Chondrocyte (in vitro differentiated cells): ENCODE measurements at regions not wholly inside any gene's neighbourhood (a gene's known extent, or its start where the extent isn't known, plus 50 kb on each side); places are given as distances from the start of the nearest gene placed in this dataset.

Experiments
- DNase-seq: peaks from one replicate; pipeline ENCODE4 v3.0.0; 2021; ENCODE audit warnings: mixed read lengths, low spot score
- H3K27ac Mint-ChIP-seq: one replicate; pipeline ENCODE4 v1.8.0; 2021; ENCODE audit warnings: mild to moderate bottlenecking, moderate library complexity, mixed read lengths; ENCODE audit not compliant: unreplicated experiment
- H3K27me3 Mint-ChIP-seq: 2 replicates; pipeline ENCODE4 v1.8.0; 2021; ENCODE audit warnings: low read depth, mixed read lengths
- H3K36me3 Mint-ChIP-seq: 2 replicates; pipeline ENCODE4 v1.8.0; 2021; ENCODE audit warnings: low read depth, mixed read lengths
- H3K4me1 Mint-ChIP-seq: 2 replicates; pipeline ENCODE4 v1.8.0; 2021; ENCODE audit warnings: low read depth, mild to moderate bottlenecking, mixed read lengths
- H3K4me3 Mint-ChIP-seq: one replicate; pipeline ENCODE4 v1.8.0; 2021; ENCODE audit warnings: mild to moderate bottlenecking, moderate library complexity, mixed read lengths; ENCODE audit not compliant: unreplicated experiment
- H3K9me3 Mint-ChIP-seq: 2 replicates; pipeline ENCODE4 v1.8.0; 2021; ENCODE audit warnings: low read depth, mixed read lengths
- CTCF ChIP-seq: fragments of 200-600 bp; sonication (generic); IDR thresholded peaks from 2 replicates; pipeline ENCODE4 v1.5.0; 2021; ENCODE audit warnings: antibody characterized with exemption, mild to moderate bottlenecking, moderate library complexity

- Mint-ChIP-seq H3K27ac (no peak overlapping the region), H3K9me3 (no peaks in the 10 kb centered on the region), H3K4me1 (no peaks in the 10 kb centered on the region), H3K36me3 (no peaks in the 10 kb centered on the region), H3K4me3 (no peak overlapping the region), H3K27me3 (peaks cover 52% of the 10 kb centered on the region)
- no peak for TF ChIP-seq CTCF
- no peak for DNase-seq
Measured at GRCh38 chr22:22125579-22126468, 118.8 kb upstream of the VPREB1 start.

DNA sequence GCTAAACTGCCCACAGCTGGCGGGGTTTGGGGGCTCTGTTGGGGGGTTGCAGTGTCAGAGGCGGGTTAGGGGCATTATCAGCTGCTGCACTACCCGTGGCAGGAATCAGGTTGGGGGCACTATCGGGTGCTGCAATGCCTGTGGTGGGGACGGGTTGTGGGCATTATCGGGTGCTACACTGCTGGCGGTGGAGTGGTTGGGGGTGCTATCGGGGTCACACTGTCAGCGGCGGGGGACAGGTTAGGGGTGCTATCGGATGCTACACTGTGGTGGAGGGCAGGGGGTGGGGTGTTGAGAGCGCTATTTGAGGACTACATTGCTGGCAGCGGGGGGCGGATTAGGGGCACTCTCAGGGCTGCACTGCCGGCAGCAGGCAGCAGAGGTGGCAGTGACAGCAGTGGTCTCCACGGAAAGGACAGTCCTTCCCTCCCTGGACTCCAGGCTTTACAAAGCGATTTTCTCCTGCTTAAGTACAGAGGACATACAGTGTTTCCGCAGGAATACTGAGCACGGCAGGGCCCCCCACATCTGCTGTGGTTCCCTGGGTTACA is 119.5 kb upstream of the VPREB1 start:
- Mint-ChIP-seq H3K4me1 (no peaks in the 10 kb centered on the region), H3K4me3 (no peak overlapping the region), H3K27ac (no peak overlapping the region), H3K27me3 (peaks cover 50% of the 10 kb centered on the region), H3K9me3 (no peaks in the 10 kb centered on the region), H3K36me3 (no peaks in the 10 kb centered on the region)
- no peak for TF ChIP-seq CTCF
- DNase-seq, result no peak

- no peaks in the 10 kb centered on the region for H3K9me3 Mint-ChIP-seq
- no peak overlapping the region for H3K27ac Mint-ChIP-seq
- no peak overlapping the region for H3K4me3 Mint-ChIP-seq
- H3K36me3 Mint-ChIP-seq, result no peaks in the 10 kb centered on the region
- peaks cover 43% of the 10 kb centered on the region for H3K27me3 Mint-ChIP-seq
- DNase-seq, result no peak
- H3K4me1 Mint-ChIP-seq, result no peaks in the 10 kb centered on the region
- TF ChIP-seq CTCF, result no peak
Measured at GRCh38 chr22:22124374-22124773, 120.2 kb upstream of the VPREB1 start.

DNA sequence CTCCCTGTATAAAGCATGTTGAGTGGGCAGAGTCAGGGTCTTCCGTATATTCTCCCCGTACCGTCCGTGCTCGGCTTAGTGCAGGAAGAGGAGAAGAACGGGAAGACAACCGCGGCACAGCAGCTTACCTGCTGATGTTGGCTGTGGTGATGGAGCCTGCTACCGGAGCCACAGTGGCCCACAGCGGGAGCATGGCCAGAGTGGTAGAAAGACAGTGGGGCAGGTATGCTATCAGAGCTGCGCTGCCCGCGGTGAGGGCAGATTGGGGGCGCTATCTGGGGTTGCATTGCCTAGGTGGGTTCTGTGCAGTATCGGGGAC is 120.7 kb upstream of the VPREB1 start:
- H3K4me3 Mint-ChIP-seq, result no peak overlapping the region
- no peaks in the 10 kb centered on the region for H3K36me3 Mint-ChIP-seq
- DNase-seq, result no peak
- no peaks in the 10 kb centered on the region for H3K4me1 Mint-ChIP-seq
- no peak overlapping the region for H3K27ac Mint-ChIP-seq
- no peak for TF ChIP-seq CTCF
- H3K27me3 Mint-ChIP-seq, result peaks cover 42% of the 10 kb centered on the region
- H3K9me3 Mint-ChIP-seq, result no peaks in the 10 kb centered on the region

GRCh38 chr22:22123118-22123959 is 121.2 kb upstream of the VPREB1 start:
- Mint-ChIP-seq H3K4me1 (no peaks in the 10 kb centered on the region), H3K9me3 (no peaks in the 10 kb centered on the region), H3K4me3 (no peak overlapping the region), H3K36me3 (no peaks in the 10 kb centered on the region), H3K27me3 (peaks cover 41% of the 10 kb centered on the region), H3K27ac (no peak overlapping the region)
- no peak for TF ChIP-seq CTCF
- no peak for DNase-seq
